Neuronal stem cell (in vitro differentiated cells): ENCODE measurements at regions not wholly inside any gene's neighbourhood (a gene's known extent, or its start where the extent isn't known, plus 50 kb on each side); places are given as distances from the start of the nearest gene placed in this dataset.

Experiments
- DNase-seq: peaks from one replicate; pipeline ENCODE4 v3.0.0-alpha.2; 2013; ENCODE audit warnings: low spot score
- H2AFZ ChIP-seq: one replicate; pipeline ENCODE4 v1.6.1; 2013; ENCODE audit warnings: mild to moderate bottlenecking, low read length, inconsistent platforms
- H2AK5ac ChIP-seq: 2 replicates; pipeline ENCODE4 v1.6.1; 2013; ENCODE audit warnings: low read depth, mild to moderate bottlenecking, inconsistent platforms, low read length, moderate library complexity, mixed read lengths
- H2BK120ac ChIP-seq: 2 replicates; pipeline ENCODE4 v1.6.1; 2013; ENCODE audit warnings: low read depth, mild to moderate bottlenecking, inconsistent platforms, low read length, moderate library complexity, mixed read lengths
- H2BK12ac ChIP-seq: one replicate; pipeline ENCODE4 v1.6.1; 2013; ENCODE audit warnings: low read length, inconsistent platforms
- H2BK15ac ChIP-seq: 2 replicates; pipeline ENCODE4 v1.6.1; 2013; ENCODE audit warnings: mild to moderate bottlenecking, low read length, inconsistent platforms, mixed read lengths
- H2BK5ac ChIP-seq: one replicate; pipeline ENCODE4 v1.6.1; 2013; ENCODE audit warnings: inconsistent platforms, mild to moderate bottlenecking, low read length, moderate library complexity
- H3K14ac ChIP-seq: one replicate; pipeline ENCODE4 v1.6.1; 2013; ENCODE audit warnings: low read length, inconsistent platforms
- H3K18ac ChIP-seq: 2 replicates; pipeline ENCODE4 v1.6.1; 2013; ENCODE audit warnings: low read length, inconsistent platforms
- H3K23ac ChIP-seq: 2 replicates; pipeline ENCODE4 v1.6.1; 2013; ENCODE audit warnings: low read depth, mild to moderate bottlenecking, mixed read lengths, low read length, inconsistent platforms; ENCODE audit not compliant: poor library complexity
- H3K27ac ChIP-seq: replicated peaks from 3 replicates; pipeline ENCODE4 v1.5.1; 2013; ENCODE audit warnings: low read length, inconsistent platforms
- H3K27me3 ChIP-seq, 3 experiments: 2 replicates each; pipeline ENCODE4 v1.6.1; 2013; ENCODE audit warnings: low read length in 3 of 3, mild to moderate bottlenecking in 2 of 3, inconsistent platforms in 1 of 3, low read depth in 1 of 3, mixed read lengths in 1 of 3, moderate library complexity in 1 of 3; ENCODE audit not compliant: control insufficient read depth in 3 of 3, insufficient read depth in 3 of 3
- H3K36me3 ChIP-seq, 2 donors: replicated peaks in 1 of 2; 2 replicates each; pipeline ENCODE4 v1.6.1; 2013; ENCODE audit warnings: low read length in 2 of 2; ENCODE audit not compliant: control insufficient read depth in 2 of 2, insufficient read depth in 2 of 2
- H3K4ac ChIP-seq: 2 replicates; pipeline ENCODE4 v1.6.1; 2013; ENCODE audit warnings: inconsistent platforms, mild to moderate bottlenecking, low read length, moderate library complexity
- H3K4me1 ChIP-seq, 2 donors: 1 replicate in 1 of 2; 2 replicates in 1 of 2; pipeline ENCODE4 v1.6.1; 2013; ENCODE audit warnings: low read length in 2 of 2, low read depth in 1 of 2; ENCODE audit not compliant: control insufficient read depth in 2 of 2, insufficient read depth in 1 of 2
- H3K4me2 ChIP-seq: one replicate; pipeline ENCODE4 v1.6.1; 2013; ENCODE audit warnings: mild to moderate bottlenecking, low read length, inconsistent platforms; ENCODE audit not compliant: insufficient read depth, poor library complexity, severe bottlenecking
- H3K4me3 ChIP-seq, 2 donors: 2 replicates each; pipeline ENCODE4 v1.5.1; 2013; ENCODE audit warnings: low read length in 2 of 2, mild to moderate bottlenecking in 2 of 2, inconsistent platforms in 1 of 2, moderate library complexity in 1 of 2
- H3K79me1 ChIP-seq: one replicate; pipeline ENCODE4 v1.6.1; 2013; ENCODE audit warnings: low read depth, mild to moderate bottlenecking, inconsistent platforms, low read length, moderate library complexity
- H3K9ac ChIP-seq: one replicate; pipeline ENCODE4 v1.6.1; 2013; ENCODE audit warnings: mild to moderate bottlenecking, low read depth, low read length, inconsistent platforms; ENCODE audit not compliant: poor library complexity
- H3K9me3 ChIP-seq, 2 donors: replicated peaks in 1 of 2; 2 replicates each; pipeline versions ENCODE3 to v1.6.1; 2013; ENCODE audit warnings: low read length in 2 of 2, mild to moderate bottlenecking in 2 of 2, inconsistent platforms in 1 of 2, low read depth in 1 of 2, mixed read lengths in 1 of 2, moderate library complexity in 1 of 2; ENCODE audit not compliant: control insufficient read depth in 2 of 2, insufficient read depth in 1 of 2
- H4K8ac ChIP-seq: one replicate; pipeline ENCODE4 v1.6.1; 2013; ENCODE audit warnings: low read depth, mild to moderate bottlenecking, inconsistent platforms, low read length, moderate library complexity
- H4K91ac ChIP-seq: one replicate; pipeline ENCODE4 v1.6.1; 2013; ENCODE audit warnings: low read length, low read depth, mild to moderate bottlenecking, inconsistent platforms; ENCODE audit not compliant: poor library complexity
- WGBS, 2 donors: extraction: QIAGEN DNeasy Blood & Tissue Kit; methylation state at CpG; one replicate each; pipeline ENCODE4 v1.1.7; 2013; ENCODE audit warnings: missing lambda C conversion rate in 2 of 2, mixed read lengths in 1 of 2; ENCODE audit not compliant: insufficient read length in 2 of 2, insufficient replicate concordance in 1 of 2; ENCODE audit errors: extremely low coverage in 2 of 2; 5-methylcytosine and 5-hydroxymethylcytosine counted together

GRCh38 chr5:136642976-136643375 is 277.6 kb upstream of the TRPC7 start:
- Histone ChIP-seq H3K27ac (no peak overlapping the region), H2BK120ac (no peak overlapping the region), H4K91ac (no peak overlapping the region), H4K8ac (no peak overlapping the region), H3K4me3 (no peak overlapping the region), H3K23ac (no peak overlapping the region), H3K79me1 (no peaks in the 10 kb centered on the region), H3K27me3 (no peaks in the 10 kb centered on the region), H3K14ac (no peak overlapping the region), H3K9me3 (no peaks in the 10 kb centered on the region), H3K4ac (no peak overlapping the region), H3K4me2 (no peak overlapping the region), H2AK5ac (no peak overlapping the region), H3K9ac (no peak overlapping the region), H3K4me1 (no peaks in the 10 kb centered on the region), H3K18ac (no peak overlapping the region), H2BK12ac (no peak overlapping the region), H3K36me3 (no peaks in the 10 kb centered on the region), H2BK15ac (no peak overlapping the region), H2BK5ac (no peak overlapping the region), H2AFZ (no peak overlapping the region)
- DNase-seq = no peak
- WGBS, 2 donors = no CpG with 5 or more reads among the region's 2 CpGs

DNA sequence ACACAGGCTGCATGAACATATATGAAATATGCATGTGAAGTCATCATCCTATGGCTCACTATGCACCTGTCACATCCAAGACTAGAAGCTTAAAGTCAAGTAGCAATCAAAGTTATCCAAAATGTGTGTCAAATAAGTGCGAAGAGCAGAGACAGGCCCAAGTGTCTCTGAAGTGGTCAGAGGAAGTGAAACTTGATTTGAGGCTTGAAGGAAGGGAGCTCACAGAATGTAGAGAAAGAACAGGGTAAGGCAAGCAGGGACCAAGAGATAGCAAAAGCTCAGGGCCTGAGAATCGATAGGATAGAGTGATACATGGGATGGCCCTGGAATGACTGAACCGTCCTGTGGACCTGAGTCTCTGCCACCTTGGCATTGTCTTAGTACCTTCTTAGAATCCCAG is 274.3 kb upstream of the TRPC7 start:
- Histone ChIP-seq H3K9me3 (no peaks in the 10 kb centered on the region), H3K18ac (no peak overlapping the region), H3K36me3 (no peaks in the 10 kb centered on the region), H3K23ac (no peak overlapping the region), H3K4me2 (no peak overlapping the region), H2BK12ac (no peak overlapping the region), H3K79me1 (no peaks in the 10 kb centered on the region), H2BK5ac (no peak overlapping the region), H4K8ac (no peak overlapping the region), H2AFZ (no peak overlapping the region), H3K4me1 (no peaks in the 10 kb centered on the region), H3K4ac (no peak overlapping the region), H4K91ac (no peak overlapping the region), H3K27ac (no peak overlapping the region), H3K4me3 (no peak overlapping the region), H3K27me3 (no peaks in the 10 kb centered on the region), H3K14ac (no peak overlapping the region), H3K9ac (no peak overlapping the region), H2AK5ac (no peak overlapping the region), H2BK120ac (no peak overlapping the region), H2BK15ac (no peak overlapping the region)
- no peak for DNase-seq
- WGBS, 2 donors = no CpG with 5 or more reads among the region's 3 CpGs

GRCh38 chr5:136638084-136638483 is 272.7 kb upstream of the TRPC7 start:
- no peak overlapping the region for H2BK15ac ChIP-seq
- H3K9me3 ChIP-seq = no peaks in the 10 kb centered on the region
- no peak overlapping the region for H4K91ac ChIP-seq
- H3K23ac ChIP-seq = no peak overlapping the region
- no peak overlapping the region for H2BK120ac ChIP-seq
- H3K27ac ChIP-seq = no peak overlapping the region
- no peaks in the 10 kb centered on the region for H3K4me1 ChIP-seq
- H3K36me3 ChIP-seq = no peaks in the 10 kb centered on the region
- H2AFZ ChIP-seq = no peak overlapping the region
- no peak overlapping the region for H3K9ac ChIP-seq
- H4K8ac ChIP-seq = no peak overlapping the region
- no peak overlapping the region for H3K4me3 ChIP-seq
- no peak overlapping the region for H2AK5ac ChIP-seq
- no peak for DNase-seq
- WGBS, 2 donors = no CpG with 5 or more reads among the region's 1 CpG
- H3K27me3 ChIP-seq = no peaks in the 10 kb centered on the region
- no peak overlapping the region for H3K4ac ChIP-seq
- H3K79me1 ChIP-seq = no peaks in the 10 kb centered on the region
- no peak overlapping the region for H3K18ac ChIP-seq
- no peak overlapping the region for H3K4me2 ChIP-seq
- no peak overlapping the region for H2BK12ac ChIP-seq
- H2BK5ac ChIP-seq = no peak overlapping the region
- no peak overlapping the region for H3K14ac ChIP-seq

GRCh38 chr5:136636001-136636400 is 270.7 kb upstream of the TRPC7 start:
- Histone ChIP-seq H3K23ac (no peak overlapping the region), H3K4me1 (peaks cover 0 to under 1% of the 10 kb centered on the region in 2 donors), H3K14ac (no peak overlapping the region), H2AFZ (no peak overlapping the region), H2BK120ac (no peak overlapping the region), H2BK12ac (no peak overlapping the region), H2BK5ac (no peak overlapping the region), H3K4ac (no peak overlapping the region), H3K36me3 (no peaks in the 10 kb centered on the region), H4K8ac (no peak overlapping the region), H4K91ac (no peak overlapping the region), H3K27ac (no peak overlapping the region), H2AK5ac (no peak overlapping the region), H3K27me3 (no peaks in the 10 kb centered on the region), H3K9ac (no peak overlapping the region), H3K18ac (no peak overlapping the region), H3K79me1 (no peaks in the 10 kb centered on the region), H3K4me2 (no peak overlapping the region), H3K9me3 (no peaks in the 10 kb centered on the region), H2BK15ac (no peak overlapping the region), H3K4me3 (no peak overlapping the region)
- no CpG with 5 or more reads among the region's 1 CpG for WGBS, 2 donors
- DNase-seq = no peak
